MM.1S (cell line): ENCODE measurements at regions not wholly inside any gene's neighbourhood (a gene's known extent, or its start where the extent isn't known, plus 50 kb on each side); places are given as distances from the start of the nearest gene placed in this dataset.

Experiments used
- DNase-seq: peaks from one replicate; pipeline ENCODE4 v3.0.0-alpha.2; 2015
- H2AFZ ChIP-seq: fragments of 300-600 bp; sonication (generic); 2 replicates; pipeline ENCODE4 v1.6.0; 2016; ENCODE audit warnings: antibody characterized with exemption, low read length
- H3F3A ChIP-seq: fragments of 300-600 bp; sonication (generic); 2 replicates; pipeline ENCODE4 v1.6.1; 2016; ENCODE audit warnings: mild to moderate bottlenecking, antibody characterized with exemption, low read length, moderate library complexity, mixed read lengths; ENCODE audit not compliant: insufficient read depth
- H3K27ac ChIP-seq: fragments of 300-600 bp; sonication (generic); 2 replicates; pipeline ENCODE4 v1.5.1; 2016; ENCODE audit warnings: mild to moderate bottlenecking, low read length
- H3K27me3 ChIP-seq: fragments of 300-600 bp; sonication (generic); replicated peaks from 2 replicates; pipeline ENCODE4 v1.6.0; 2016; ENCODE audit warnings: low read length; ENCODE audit not compliant: insufficient read depth
- H3K36me3 ChIP-seq: fragments of 300-600 bp; sonication (generic); replicated peaks from 2 replicates; pipeline ENCODE4 v1.6.1; 2016; ENCODE audit warnings: mild to moderate bottlenecking, low read length, mixed read lengths; ENCODE audit not compliant: insufficient read depth
- H3K4me1 ChIP-seq: fragments of 300-600 bp; sonication (generic); 2 replicates; pipeline ENCODE4 v1.6.1; 2016; ENCODE audit warnings: low read length, mixed read lengths
- H3K4me2 ChIP-seq: fragments of 300-600 bp; sonication (generic); 2 replicates; pipeline ENCODE4 v1.6.0; 2016; ENCODE audit warnings: low read depth, low read length
- H3K4me3 ChIP-seq: fragments of 300-600 bp; sonication (generic); 2 replicates; pipeline ENCODE4 v1.5.1; 2016; ENCODE audit warnings: low read length, mixed read lengths
- H3K79me2 ChIP-seq: fragments of 300-600 bp; sonication (generic); 2 replicates; pipeline ENCODE4 v1.6.1; 2016; ENCODE audit warnings: mixed run types, low read length, mixed read lengths
- H3K9ac ChIP-seq: fragments of 300-600 bp; sonication (generic); 2 replicates; pipeline ENCODE4 v1.6.1; 2016; ENCODE audit warnings: low read length, mixed read lengths
- H3K9me2 ChIP-seq: fragments of 300-600 bp; sonication (generic); replicated peaks from 2 replicates; pipeline ENCODE4 v1.6.1; 2016; ENCODE audit warnings: mild to moderate bottlenecking, low read length, mixed read lengths; ENCODE audit not compliant: insufficient read depth
- H3K9me3 ChIP-seq: fragments of 300-600 bp; sonication (generic); replicated peaks from 2 replicates; pipeline ENCODE4 v1.6.1; 2016; ENCODE audit warnings: mild to moderate bottlenecking, low read length, mixed read lengths; ENCODE audit not compliant: insufficient read depth
- H4K20me1 ChIP-seq: fragments of 300-600 bp; sonication (generic); 2 replicates; pipeline ENCODE4 v1.6.1; 2016; ENCODE audit warnings: mild to moderate bottlenecking, low read length, moderate library complexity, mixed read lengths; ENCODE audit not compliant: insufficient read depth
- EZH2 ChIP-seq: fragments of 300-600 bp; sonication (generic); optimal IDR thresholded peaks from 2 replicates; pipeline ENCODE3; 2017; ENCODE audit warnings: low read depth, mild to moderate bottlenecking, antibody characterized with exemption, low read length, mixed read lengths
- EZH2phosphoT487 ChIP-seq: fragments of 300-600 bp; sonication (generic); IDR thresholded peaks from 2 replicates; pipeline ENCODE4 v1.6.1; 2018; ENCODE audit warnings: antibody characterized with exemption, low read length
- TF ChIP-seq, protein P1 (sequence below): fragments of 300-600 bp; sonication (generic); IDR thresholded peaks from 2 replicates; pipeline ENCODE4 v1.5.1; 2016; ENCODE audit warnings: antibody characterized with exemption, low read length, mixed read lengths

DNA sequence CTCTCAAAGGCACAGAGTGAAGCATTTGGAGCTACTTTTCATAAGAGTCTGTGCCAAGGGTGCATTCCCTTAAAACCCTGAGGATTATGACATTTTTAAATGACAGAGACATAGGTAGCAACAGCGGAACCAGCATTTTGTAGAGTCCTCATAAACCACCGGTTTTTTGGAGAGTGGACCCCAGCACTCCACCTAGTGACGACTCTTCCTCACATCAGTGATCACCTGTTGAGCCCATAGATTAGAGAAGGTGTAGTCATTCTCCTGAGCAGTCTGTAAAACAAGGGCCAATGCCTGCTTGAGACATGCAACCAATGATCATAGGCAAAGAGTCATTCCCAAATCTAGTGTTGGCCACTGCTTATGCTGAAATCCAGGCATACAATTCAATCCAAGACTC is 399.1 kb downstream of the GXYLT1 start:
- H2AFZ ChIP-seq: no peak overlapping the region
- no peaks in the 10 kb centered on the region for H3K9me3 ChIP-seq
- H3K79me2 ChIP-seq: no peaks in the 10 kb centered on the region
- H3K9me2 ChIP-seq: no peaks in the 10 kb centered on the region
- no peaks in the 10 kb centered on the region for H3F3A ChIP-seq
- TF ChIP-seq EZH2phosphoT487 (no peak), EZH2 (no peak)
- TF ChIP-seq, protein P1, sequence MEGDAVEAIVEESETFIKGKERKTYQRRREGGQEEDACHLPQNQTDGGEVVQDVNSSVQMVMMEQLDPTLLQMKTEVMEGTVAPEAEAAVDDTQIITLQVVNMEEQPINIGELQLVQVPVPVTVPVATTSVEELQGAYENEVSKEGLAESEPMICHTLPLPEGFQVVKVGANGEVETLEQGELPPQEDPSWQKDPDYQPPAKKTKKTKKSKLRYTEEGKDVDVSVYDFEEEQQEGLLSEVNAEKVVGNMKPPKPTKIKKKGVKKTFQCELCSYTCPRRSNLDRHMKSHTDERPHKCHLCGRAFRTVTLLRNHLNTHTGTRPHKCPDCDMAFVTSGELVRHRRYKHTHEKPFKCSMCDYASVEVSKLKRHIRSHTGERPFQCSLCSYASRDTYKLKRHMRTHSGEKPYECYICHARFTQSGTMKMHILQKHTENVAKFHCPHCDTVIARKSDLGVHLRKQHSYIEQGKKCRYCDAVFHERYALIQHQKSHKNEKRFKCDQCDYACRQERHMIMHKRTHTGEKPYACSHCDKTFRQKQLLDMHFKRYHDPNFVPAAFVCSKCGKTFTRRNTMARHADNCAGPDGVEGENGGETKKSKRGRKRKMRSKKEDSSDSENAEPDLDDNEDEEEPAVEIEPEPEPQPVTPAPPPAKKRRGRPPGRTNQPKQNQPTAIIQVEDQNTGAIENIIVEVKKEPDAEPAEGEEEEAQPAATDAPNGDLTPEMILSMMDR: no peak
- H3K27me3 ChIP-seq: no peaks in the 10 kb centered on the region
- no peaks in the 10 kb centered on the region for H3K36me3 ChIP-seq
- no peak overlapping the region for H3K4me2 ChIP-seq
- H3K4me1 ChIP-seq: no peaks in the 10 kb centered on the region
- H3K9ac ChIP-seq: no peak overlapping the region
- no peak overlapping the region for H3K27ac ChIP-seq
- H4K20me1 ChIP-seq: no peaks in the 10 kb centered on the region
- H3K4me3 ChIP-seq: no peak overlapping the region
- no peak for DNase-seq

DNA sequence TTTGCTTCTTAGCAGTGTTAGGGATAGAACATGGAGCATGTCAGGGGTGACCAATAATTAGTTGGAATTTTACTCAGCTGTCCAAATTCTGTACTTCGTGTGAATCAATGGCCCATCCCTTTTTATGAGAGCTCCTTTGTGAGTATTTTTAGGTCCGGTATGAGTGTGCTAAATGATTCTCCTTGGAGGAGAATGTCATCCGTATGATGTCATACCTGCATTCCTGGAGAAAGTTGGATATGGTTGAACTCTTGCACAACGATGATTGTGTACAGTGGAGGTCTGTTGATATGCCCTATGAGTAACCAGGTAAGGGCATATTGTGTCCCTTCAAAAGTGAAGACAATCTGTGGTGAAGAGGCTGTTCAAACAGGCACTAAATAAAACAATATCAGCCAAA is 400.8 kb downstream of the GXYLT1 start:
- no peaks in the 10 kb centered on the region for H3K9me3 ChIP-seq
- no peaks in the 10 kb centered on the region for H3K9me2 ChIP-seq
- H3K4me1 ChIP-seq: no peaks in the 10 kb centered on the region
- no peaks in the 10 kb centered on the region for H4K20me1 ChIP-seq
- no peak overlapping the region for H3K4me2 ChIP-seq
- H3K27ac ChIP-seq: no peak overlapping the region
- no peak overlapping the region for H3K4me3 ChIP-seq
- H3K9ac ChIP-seq: no peak overlapping the region
- H3K27me3 ChIP-seq: no peaks in the 10 kb centered on the region
- no peaks in the 10 kb centered on the region for H3F3A ChIP-seq
- no peaks in the 10 kb centered on the region for H3K79me2 ChIP-seq
- no peak for TF ChIP-seq EZH2
- no peak for TF ChIP-seq EZH2phosphoT487
- TF ChIP-seq, protein P1: no peak
- H3K36me3 ChIP-seq: no peaks in the 10 kb centered on the region
- DNase-seq: no peak
- no peak overlapping the region for H2AFZ ChIP-seq

DNA sequence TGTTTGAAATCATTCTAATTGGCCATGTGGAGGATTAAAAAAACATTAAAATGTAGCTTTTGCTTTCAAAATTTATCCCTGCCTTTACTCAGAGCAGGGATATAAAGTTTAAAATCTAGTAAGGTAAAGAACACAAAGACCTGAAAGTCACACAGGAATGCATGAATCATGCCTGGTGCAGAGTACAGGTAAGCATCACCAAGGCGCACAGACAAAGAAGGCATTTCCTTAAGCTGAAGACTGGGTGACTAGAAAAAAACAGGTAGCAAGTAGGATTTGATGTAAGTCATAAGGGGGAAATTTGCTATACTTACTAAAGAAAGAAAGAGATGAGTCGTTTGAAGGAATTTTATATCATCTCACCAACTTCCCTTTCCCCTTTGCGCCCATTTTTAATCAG is 405.6 kb downstream of the GXYLT1 start:
- Histone ChIP-seq H3K9me2 (no peaks in the 10 kb centered on the region), H4K20me1 (no peaks in the 10 kb centered on the region), H3K36me3 (no peaks in the 10 kb centered on the region), H2AFZ (no peak overlapping the region), H3K79me2 (no peaks in the 10 kb centered on the region), H3K4me2 (no peak overlapping the region), H3K9ac (no peak overlapping the region), H3F3A (no peaks in the 10 kb centered on the region), H3K27me3 (no peaks in the 10 kb centered on the region), H3K27ac (no peak overlapping the region), H3K4me1 (no peaks in the 10 kb centered on the region), H3K9me3 (no peaks in the 10 kb centered on the region), H3K4me3 (no peak overlapping the region)
- TF ChIP-seq, protein P1: no peak
- TF ChIP-seq EZH2 (no peak), EZH2phosphoT487 (no peak)
- DNase-seq: no peak
